IPS-NIHi7 (cell line): ENCODE measurements at regions not wholly inside any gene's neighbourhood (a gene's known extent, or its start where the extent isn't known, plus 50 kb on each side); places are given as distances from the start of the nearest gene placed in this dataset.
"Not testable (repeated sequence)": the region's sequence is repeated elsewhere in the genome, so short reads cannot be mapped to it uniquely, and the experiment has no call there.

Source experiments
- DNase-seq: peaks from one replicate; pipeline ENCODE4 v3.0.0; 2012; ENCODE audit warnings: mixed read lengths; ENCODE audit errors: extremely low spot score

- DNase-seq, result no peak
Measured at GRCh38 chr15:35282965-35283496, 197.9 kb upstream of the NANOGP8 start.

GRCh38 chr15:35281515-35281914, 196.4 kb upstream of the NANOGP8 start:
- no peak for DNase-seq

DNA sequence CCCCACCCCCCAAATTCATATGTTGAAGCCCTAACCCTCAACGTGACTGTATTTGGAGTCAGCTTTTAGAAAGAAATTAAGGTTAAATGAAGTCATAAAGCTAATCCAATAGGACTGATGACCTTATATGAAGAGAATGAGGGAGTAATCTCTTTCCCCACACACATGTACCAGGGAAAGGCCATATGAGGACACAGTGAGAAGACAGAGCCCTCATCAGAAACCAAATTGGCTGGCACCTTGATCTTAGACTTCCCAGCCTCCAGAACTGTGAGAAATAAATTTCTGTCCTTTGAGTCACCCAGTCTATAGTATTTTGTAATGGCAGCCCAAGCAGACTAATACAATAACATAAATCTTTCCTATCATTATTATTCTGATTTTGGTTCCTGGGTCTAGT, 194.7 kb upstream of the NANOGP8 start:
- DNase-seq, result no peak

DNA sequence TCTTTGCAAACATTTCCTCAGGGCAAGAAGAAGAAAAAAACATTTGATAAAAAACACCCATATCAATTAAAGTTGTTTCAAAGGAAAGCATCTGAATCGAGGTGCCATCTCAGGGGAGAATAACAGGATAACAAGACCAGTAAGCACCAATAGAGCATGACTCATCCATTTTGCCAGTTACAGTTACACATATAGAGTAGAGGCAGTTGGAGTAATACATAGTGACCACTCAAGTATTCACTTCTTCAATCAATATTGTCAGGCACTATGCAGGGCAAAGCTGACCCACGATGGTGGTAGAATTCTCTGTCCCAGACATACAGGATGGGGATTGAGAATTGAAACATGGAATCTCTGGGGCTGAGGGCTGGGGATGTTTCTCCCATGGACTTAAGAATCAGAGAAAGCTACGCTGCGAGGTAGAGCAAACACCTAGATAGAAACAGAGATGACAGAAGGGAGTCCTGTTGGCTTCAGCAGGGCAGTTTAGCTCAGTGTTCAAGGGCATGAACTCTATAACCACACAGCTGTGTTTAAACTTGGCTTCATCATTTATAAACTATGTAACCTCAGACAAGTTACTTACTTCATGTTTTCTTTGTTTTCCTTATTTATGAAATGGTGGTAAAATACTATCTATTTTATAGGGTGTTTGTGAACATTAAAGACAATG, 186.4 kb upstream of the NANOGP8 start:
- DNase-seq, result no peak

DNA sequence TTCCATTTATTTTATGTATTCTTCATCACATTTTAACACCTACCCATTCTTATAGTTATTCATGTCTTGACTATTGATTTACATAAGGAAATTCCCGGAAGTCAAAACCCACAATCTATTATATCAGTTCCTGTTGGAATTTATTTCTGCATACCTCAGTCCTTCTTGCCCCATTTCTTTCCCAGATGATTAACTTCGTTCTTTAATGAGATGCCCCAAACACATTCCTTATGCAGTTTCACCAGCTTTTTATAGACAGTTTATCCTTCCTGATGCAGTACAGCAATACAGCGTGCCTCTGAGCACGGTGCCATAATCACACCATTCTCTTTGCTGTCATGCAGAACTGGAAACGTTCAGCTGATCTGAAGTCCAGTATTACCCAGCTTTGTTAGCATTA, 175.8 kb upstream of the NANOGP8 start:
- no peak for DNase-seq

DNA sequence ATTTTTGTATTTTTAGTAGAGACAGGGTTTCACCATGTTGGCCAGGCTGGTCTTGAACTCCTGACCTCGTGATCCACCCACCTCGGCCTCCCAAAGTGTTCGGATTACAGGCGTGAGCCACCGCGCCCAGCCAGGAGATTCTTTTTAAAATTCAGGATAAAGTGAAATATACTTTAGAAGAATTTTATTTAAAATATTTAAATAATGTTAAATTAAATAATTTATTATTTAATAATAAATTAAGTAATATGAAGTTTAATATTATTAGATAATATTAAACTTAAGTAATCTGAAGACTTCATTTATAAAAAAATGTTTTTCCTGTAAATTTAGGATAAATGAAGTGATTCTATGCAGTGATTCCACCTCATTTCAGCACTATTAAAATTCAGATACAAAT, 175.2 kb upstream of the NANOGP8 start:
- not testable (repeated sequence) for DNase-seq

DNA sequence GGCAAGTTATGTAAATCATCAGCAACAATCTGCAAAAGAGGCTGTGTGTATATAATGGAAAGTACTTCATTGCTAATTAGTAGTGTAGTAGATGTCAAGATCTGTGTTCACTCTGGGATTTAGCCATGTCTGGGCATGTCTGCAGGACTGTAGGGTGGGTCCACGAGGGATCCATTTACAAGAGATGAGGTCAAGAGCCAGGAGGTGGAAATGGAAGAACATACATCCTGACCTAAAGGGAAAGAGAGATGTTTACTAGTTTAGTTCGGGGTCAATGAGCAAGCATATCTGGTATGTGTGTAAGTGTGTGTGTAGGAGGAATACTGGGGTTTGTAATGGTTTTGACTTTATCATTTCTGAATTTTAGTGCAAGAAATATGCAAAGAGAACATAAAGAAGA, 171.5 kb upstream of the NANOGP8 start:
- DNase-seq, result no peak

DNA sequence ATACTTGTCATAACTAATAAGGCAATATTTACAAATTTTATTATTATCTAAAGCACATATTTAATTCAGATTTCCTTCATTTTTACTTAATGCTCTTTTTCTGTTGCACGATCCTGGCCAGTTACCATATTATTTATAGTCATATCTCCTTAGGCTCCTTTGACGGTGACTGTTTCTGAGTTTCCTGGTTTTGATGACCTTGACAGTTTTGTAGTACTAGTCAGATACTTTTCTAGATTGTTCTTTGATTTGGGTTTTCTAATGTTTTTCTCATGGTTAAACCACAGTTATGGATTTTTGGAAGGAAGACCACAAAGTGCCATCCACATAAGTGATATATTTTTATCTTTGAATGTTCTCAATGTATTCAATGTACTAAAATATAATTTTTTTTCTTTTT, 171.0 kb upstream of the NANOGP8 start:
- no peak for DNase-seq

GRCh38 chr15:35254908-35255307, 169.8 kb upstream of the NANOGP8 start:
- DNase-seq, result not testable (repeated sequence)

DNA sequence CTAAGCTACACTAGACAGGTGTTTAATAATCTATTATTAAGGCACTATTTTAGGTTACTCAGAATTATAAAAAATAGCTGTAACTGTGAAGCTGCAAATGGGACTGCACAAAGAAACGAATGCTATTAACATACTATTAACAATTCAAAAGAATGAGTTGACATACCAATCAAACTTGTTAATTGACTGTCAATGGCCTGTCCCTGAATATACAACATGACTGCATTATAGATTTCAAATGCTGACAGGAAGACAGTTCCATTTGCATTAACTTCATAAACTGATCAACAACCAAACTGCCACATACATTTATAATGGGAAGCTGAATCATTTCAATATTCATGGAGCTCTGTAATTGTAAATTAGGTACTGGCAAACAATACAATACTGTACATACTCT, 169.0 kb upstream of the NANOGP8 start:
- DNase-seq, result no peak

DNA sequence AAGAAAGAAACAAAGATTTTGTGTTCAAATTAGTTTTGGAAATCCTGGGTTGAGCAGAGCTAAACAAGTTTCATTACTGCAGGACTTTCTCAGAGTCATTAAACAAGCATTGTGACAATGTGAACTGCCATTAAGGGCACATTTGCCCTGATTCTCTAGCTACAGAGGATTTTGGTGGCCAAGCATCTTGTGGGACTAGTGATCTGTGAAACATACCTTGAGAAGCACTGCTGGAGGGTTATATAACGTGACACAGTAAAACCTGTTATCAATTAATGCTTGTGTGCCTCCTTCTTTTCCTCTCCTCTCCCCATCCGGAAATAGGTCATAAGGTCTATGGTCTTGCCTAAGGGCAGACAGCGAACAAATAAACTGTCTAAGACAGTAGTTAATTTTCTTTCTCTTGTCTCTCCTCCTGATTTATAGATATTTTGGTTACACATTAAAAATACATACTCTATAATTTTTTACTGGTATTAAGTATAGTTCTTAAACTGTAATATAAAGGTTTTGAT, 167.3 kb upstream of the NANOGP8 start:
- no peak for DNase-seq

GRCh38 chr15:35247150-35247549, 162.1 kb upstream of the NANOGP8 start:
- no peak for DNase-seq

GRCh38 chr15:35246451-35246850, 161.4 kb upstream of the NANOGP8 start:
- DNase-seq, result no peak

GRCh38 chr15:35245681-35246080, 160.6 kb upstream of the NANOGP8 start:
- DNase-seq, result not testable (repeated sequence)

GRCh38 chr15:35244227-35244626, 159.1 kb upstream of the NANOGP8 start:
- no peak for DNase-seq

GRCh38 chr15:35243758-35244157, 158.7 kb upstream of the NANOGP8 start:
- no peak for DNase-seq

- not testable (repeated sequence) for DNase-seq
Measured at GRCh38 chr15:35239693-35240092, 154.6 kb upstream of the NANOGP8 start.

- DNase-seq, result not testable (repeated sequence)
Measured at GRCh38 chr15:35238448-35238847, 153.4 kb upstream of the NANOGP8 start.

DNA sequence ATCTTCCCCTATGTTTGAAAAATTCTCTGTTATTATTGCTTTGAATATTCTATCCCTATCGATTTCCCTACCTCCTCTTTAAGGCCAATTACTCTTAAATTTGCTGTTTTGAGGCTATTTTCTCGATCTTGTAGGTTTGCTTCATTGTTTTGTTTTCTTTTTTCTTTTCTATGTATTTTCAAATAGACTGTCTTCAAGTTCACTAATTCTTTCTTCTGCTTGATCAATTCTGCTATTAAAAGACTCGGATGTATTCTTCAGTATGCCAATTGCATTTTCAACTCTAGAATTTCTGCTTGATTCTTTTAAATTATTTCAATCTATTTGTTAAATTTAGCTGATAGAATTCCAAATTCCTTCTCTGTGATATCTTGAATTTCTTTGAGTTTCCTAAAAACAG, 144.0 kb upstream of the NANOGP8 start:
- DNase-seq, result no peak

- DNase-seq, result no peak
Measured at GRCh38 chr15:35218215-35218614, 133.1 kb upstream of the NANOGP8 start.

GRCh38 chr15:35215093-35215492, 130.0 kb upstream of the NANOGP8 start:
- no peak for DNase-seq

DNA sequence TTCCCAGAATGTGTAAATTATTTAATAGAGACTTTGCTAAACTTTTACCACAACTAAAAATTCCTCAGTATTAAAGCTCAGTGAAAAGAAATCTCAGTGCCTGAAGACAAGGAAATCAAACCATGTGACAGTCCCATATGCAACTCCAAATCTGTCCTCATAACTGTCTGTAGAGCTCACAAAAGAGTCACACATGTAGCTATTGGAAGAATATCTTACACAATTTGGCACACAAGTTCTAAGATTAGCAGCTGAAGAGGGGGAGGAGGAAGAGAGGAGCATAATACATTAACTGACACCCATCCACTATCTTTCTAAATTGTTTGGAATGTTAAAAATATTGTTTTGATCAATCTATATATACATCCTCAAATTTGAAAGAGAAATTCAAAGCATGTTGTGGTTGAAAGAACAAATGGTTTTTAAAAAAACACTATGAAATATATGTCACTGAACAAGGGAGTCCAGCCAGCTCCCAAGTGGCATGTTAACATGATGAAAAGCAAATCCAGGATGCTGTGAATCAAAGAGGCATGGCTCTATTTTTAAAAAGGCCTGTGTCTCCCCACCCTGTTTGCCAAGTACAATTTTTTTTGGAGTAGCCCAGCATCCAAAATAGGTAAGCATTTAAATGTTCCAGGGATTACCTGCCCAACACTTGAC, 126.3 kb upstream of the NANOGP8 start:
- no peak for DNase-seq

GRCh38 chr15:35210370-35210769, 125.3 kb upstream of the NANOGP8 start:
- no peak for DNase-seq
